Osteoblast (primary cell): ENCODE measurements at regions not wholly inside any gene's neighbourhood (a gene's known extent, or its start where the extent isn't known, plus 50 kb on each side); places are given as distances from the start of the nearest gene placed in this dataset.
A peak's percentile ranks its signal among the peaks of the same experiment; 100 is the strongest.

ENCODE experiments used
- DNase-seq: peaks from one replicate; pipeline ENCODE4 v3.0.0; 2011; ENCODE audit warnings: low spot score, mixed read lengths; ENCODE audit not compliant: insufficient read length; ENCODE audit errors: missing footprints
- H2AFZ ChIP-seq: 2 replicates; pipeline ENCODE4 v1.6.0; 2011; ENCODE audit warnings: mild to moderate bottlenecking, low read length
- H3K27ac ChIP-seq: 2 replicates; pipeline ENCODE4 v1.5.1; 2011; ENCODE audit warnings: mild to moderate bottlenecking, low read depth, low read length, moderate library complexity
- H3K27me3 ChIP-seq: 2 replicates; pipeline ENCODE4 v1.6.0; 2012; ENCODE audit warnings: mild to moderate bottlenecking, control low read depth, inconsistent platforms, low read length, moderate library complexity; ENCODE audit not compliant: insufficient read depth
- H3K36me3 ChIP-seq: 2 replicates; pipeline ENCODE4 v1.5.1; 2011; ENCODE audit warnings: mild to moderate bottlenecking, low read length, control low read depth, moderate library complexity; ENCODE audit not compliant: insufficient read depth
- H3K4me1 ChIP-seq: 2 replicates; pipeline ENCODE4 v1.5.1; 2011; ENCODE audit warnings: mild to moderate bottlenecking, low read length, control low read depth, moderate library complexity; ENCODE audit not compliant: insufficient read depth
- H3K4me2 ChIP-seq: 2 replicates; pipeline ENCODE4 v1.6.0; 2011; ENCODE audit warnings: mild to moderate bottlenecking, low read length; ENCODE audit not compliant: insufficient read depth
- H3K4me3 ChIP-seq: fragments of 200-600 bp; sonication (generic); 3 replicates; pipeline ENCODE4 v1.5.1; 2012; ENCODE audit warnings: mild to moderate bottlenecking, low read length, inconsistent platforms; ENCODE audit not compliant: insufficient read depth
- H3K79me2 ChIP-seq: 2 replicates; pipeline ENCODE4 v1.6.0; 2012; ENCODE audit warnings: mild to moderate bottlenecking, low read length, control low read depth, inconsistent platforms; ENCODE audit not compliant: insufficient read depth
- H3K9me3 ChIP-seq: 2 replicates; pipeline ENCODE4 v1.5.1; 2011; ENCODE audit warnings: low read depth, low read length, control low read depth
- H4K20me1 ChIP-seq: 2 replicates; pipeline ENCODE4 v1.6.0; 2012; ENCODE audit warnings: mild to moderate bottlenecking, low read length, control low read depth; ENCODE audit not compliant: insufficient read depth
- TF ChIP-seq, protein P1 (sequence below): IDR thresholded peaks from 2 replicates; pipeline ENCODE4 v1.5.1; 2011; ENCODE audit warnings: mild to moderate bottlenecking, low read depth, low read length, moderate library complexity; ENCODE audit errors: extremely low read depth

DNA sequence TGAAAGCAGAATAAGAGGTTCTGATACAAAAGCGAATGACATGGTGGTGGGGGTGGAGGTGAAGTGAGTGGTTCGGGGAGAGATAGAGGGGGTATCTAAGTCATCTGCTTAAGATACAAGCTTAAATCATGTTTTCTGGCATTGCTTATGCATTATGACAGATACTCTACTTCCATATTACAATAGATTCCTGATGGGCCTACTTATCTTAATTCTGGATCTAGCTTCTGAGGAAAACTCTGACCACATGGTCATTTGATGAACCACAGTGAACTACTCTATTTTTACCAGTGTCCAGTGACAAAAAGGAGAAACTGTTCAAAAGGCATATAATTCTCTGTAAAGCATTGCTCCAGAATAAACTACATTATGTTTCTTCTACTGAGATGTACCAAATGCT is 673.7 kb upstream of the CCDC54 start:
- Histone ChIP-seq H3K4me3 (no peak overlapping the region), H3K9me3 (peaks cover 2% of the 10 kb centered on the region)
- no peak for DNase-seq

DNA sequence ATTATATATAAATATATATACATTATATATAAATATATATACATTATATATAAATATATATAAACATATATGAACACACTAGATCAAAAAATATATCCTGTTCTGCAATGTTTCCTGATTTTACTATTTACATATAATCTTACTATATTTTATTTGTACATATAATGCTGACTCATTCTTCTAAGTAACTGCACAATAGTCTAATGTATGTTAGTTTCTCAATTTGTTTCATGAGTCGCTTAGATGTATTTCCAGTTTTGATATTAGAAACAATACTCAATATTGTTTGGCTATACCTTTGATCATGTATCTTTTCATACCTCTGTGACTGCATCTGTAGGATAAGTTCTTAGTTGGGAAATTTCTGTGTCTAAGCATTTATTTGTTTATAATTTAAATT is 669.9 kb upstream of the CCDC54 start:
- no peak overlapping the region for H3K4me2 ChIP-seq
- H3K27me3 ChIP-seq: no peaks in the 10 kb centered on the region
- H3K9me3 ChIP-seq: peaks cover 2% of the 10 kb centered on the region
- H4K20me1 ChIP-seq: no peaks in the 10 kb centered on the region
- TF ChIP-seq, protein P1, sequence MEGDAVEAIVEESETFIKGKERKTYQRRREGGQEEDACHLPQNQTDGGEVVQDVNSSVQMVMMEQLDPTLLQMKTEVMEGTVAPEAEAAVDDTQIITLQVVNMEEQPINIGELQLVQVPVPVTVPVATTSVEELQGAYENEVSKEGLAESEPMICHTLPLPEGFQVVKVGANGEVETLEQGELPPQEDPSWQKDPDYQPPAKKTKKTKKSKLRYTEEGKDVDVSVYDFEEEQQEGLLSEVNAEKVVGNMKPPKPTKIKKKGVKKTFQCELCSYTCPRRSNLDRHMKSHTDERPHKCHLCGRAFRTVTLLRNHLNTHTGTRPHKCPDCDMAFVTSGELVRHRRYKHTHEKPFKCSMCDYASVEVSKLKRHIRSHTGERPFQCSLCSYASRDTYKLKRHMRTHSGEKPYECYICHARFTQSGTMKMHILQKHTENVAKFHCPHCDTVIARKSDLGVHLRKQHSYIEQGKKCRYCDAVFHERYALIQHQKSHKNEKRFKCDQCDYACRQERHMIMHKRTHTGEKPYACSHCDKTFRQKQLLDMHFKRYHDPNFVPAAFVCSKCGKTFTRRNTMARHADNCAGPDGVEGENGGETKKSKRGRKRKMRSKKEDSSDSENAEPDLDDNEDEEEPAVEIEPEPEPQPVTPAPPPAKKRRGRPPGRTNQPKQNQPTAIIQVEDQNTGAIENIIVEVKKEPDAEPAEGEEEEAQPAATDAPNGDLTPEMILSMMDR: no peak
- H3K79me2 ChIP-seq: no peaks in the 10 kb centered on the region
- no peak overlapping the region for H3K27ac ChIP-seq
- H2AFZ ChIP-seq: no peak overlapping the region
- no peak overlapping the region for H3K4me3 ChIP-seq
- H3K4me1 ChIP-seq: peaks cover 13% of the 10 kb centered on the region
- H3K36me3 ChIP-seq: peaks cover 5% of the 10 kb centered on the region
- DNase-seq: no peak

More for the DNA sequence above, 673.7 kb upstream of the CCDC54 start:
- Histone ChIP-seq H3K27ac (no peak overlapping the region), H3K79me2 (no peaks in the 10 kb centered on the region), H3K4me1 (peaks cover 5% of the 10 kb centered on the region), H4K20me1 (no peaks in the 10 kb centered on the region), H3K27me3 (no peaks in the 10 kb centered on the region), H2AFZ (no peak overlapping the region), H3K36me3 (peaks cover 7% of the 10 kb centered on the region), H3K4me2 (no peak overlapping the region)
- TF ChIP-seq, protein P1: no peak

DNA sequence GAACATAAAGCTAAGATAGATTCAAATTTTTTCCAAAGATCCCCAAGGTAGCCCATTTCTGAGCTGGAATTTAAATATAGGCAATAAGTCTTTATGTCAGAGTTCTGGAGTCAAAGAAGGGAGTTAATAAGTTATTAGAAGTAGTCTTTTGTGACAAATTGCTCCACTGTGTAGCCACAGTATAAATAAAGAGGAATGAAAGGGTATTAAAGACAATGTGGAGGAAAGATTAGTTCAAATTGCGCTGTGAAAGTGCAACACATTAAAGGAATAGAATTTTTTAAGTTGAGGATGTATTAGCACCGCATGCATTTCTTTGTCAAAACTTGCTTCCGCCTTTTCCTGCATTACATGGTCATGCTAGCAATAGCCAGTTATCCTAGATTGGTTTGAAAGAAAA is 666.6 kb upstream of the CCDC54 start:
- peaks cover 17% of the 10 kb centered on the region for H3K36me3 ChIP-seq
- no peaks in the 10 kb centered on the region for H4K20me1 ChIP-seq
- no peaks in the 10 kb centered on the region for H3K79me2 ChIP-seq
- no peaks in the 10 kb centered on the region for H3K27me3 ChIP-seq
- H3K9me3 ChIP-seq: peaks cover 2% of the 10 kb centered on the region
- H3K4me2 ChIP-seq: no peak overlapping the region
- H2AFZ ChIP-seq: no peak overlapping the region
- no peak overlapping the region for H3K27ac ChIP-seq
- DNase-seq: no peak
- H3K4me1 ChIP-seq: peaks cover 16% of the 10 kb centered on the region
- no peak overlapping the region for H3K4me3 ChIP-seq
- TF ChIP-seq, protein P1: no peak

DNA sequence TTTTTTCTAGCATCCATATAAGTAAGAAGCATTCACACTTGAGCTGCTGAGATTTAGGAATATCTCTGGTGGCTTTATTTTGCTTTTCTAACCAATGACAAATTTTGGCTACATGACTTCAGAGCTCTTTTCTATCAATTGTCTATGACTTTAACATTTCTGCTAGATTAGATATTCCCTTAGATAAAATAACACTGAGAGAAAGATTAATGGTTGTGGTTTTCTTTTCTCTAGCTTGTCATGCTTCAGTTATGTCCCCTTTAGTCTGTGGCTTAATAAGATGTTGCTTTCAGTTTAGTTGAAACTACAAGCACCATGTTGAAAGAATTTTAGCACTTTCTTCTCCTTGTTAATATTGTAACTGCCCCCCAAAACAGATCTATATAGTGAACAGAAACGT is 665.6 kb upstream of the CCDC54 start:
- no peaks in the 10 kb centered on the region for H3K79me2 ChIP-seq
- DNase-seq: peak; percentile 38
- peaks cover 2% of the 10 kb centered on the region for H3K9me3 ChIP-seq
- peak overlapping the region; percentile 62 for H3K4me2 ChIP-seq
- no peaks in the 10 kb centered on the region for H4K20me1 ChIP-seq
- peaks cover 26% of the 10 kb centered on the region for H3K36me3 ChIP-seq
- peak overlapping the region; percentile 72 for H3K27ac ChIP-seq
- H3K27me3 ChIP-seq: no peaks in the 10 kb centered on the region
- peaks cover 16% of the 10 kb centered on the region for H3K4me1 ChIP-seq
- H3K4me3 ChIP-seq: no peak overlapping the region
- H2AFZ ChIP-seq: no peak overlapping the region
- TF ChIP-seq, protein P1: no peak
